GM23338 (cell line): ENCODE measurements at regions not wholly inside any gene's neighbourhood (a gene's known extent, or its start where the extent isn't known, plus 50 kb on each side); places are given as distances from the start of the nearest gene placed in this dataset.

Experiments
- ATAC-seq: fragments of 200-7000 bp; cut with Tn5 transposase; 3 replicates; pipeline ENCODE4 v1.9.1; 2020
- DNase-seq: peaks from one replicate; pipeline ENCODE4 v3.0.0-alpha.2; 2015; ENCODE audit warnings: low spot score
- H2AFZ ChIP-seq: fragments of 200-600 bp; sonication (generic); 2 replicates; pipeline ENCODE4 v1.8.0; 2016; ENCODE audit warnings: antibody characterized with exemption, mild to moderate bottlenecking, moderate library complexity
- H3F3A ChIP-seq: fragments of 200-600 bp; sonication (generic); replicated peaks from 2 replicates; pipeline ENCODE4 v1.8.0; 2017; ENCODE audit warnings: antibody characterized with exemption, mixed run types, low read depth
- H3K27ac ChIP-seq: fragments of 200-600 bp; sonication (generic); 2 replicates; pipeline ENCODE4 v1.6.1; 2016; ENCODE audit warnings: low read depth
- H3K27me3 ChIP-seq: fragments of 200-600 bp; sonication (generic); 2 replicates; pipeline ENCODE4 v1.8.0; 2016; ENCODE audit warnings: mild to moderate bottlenecking, mixed run types, moderate library complexity; ENCODE audit not compliant: insufficient read depth
- H3K36me3 ChIP-seq: fragments of 200-600 bp; sonication (generic); 2 replicates; pipeline ENCODE4 v1.8.0; 2016; ENCODE audit warnings: mild to moderate bottlenecking; ENCODE audit not compliant: insufficient read depth
- H3K4me1 ChIP-seq: fragments of 200-600 bp; sonication (generic); 2 replicates; pipeline ENCODE4 v1.8.0; 2016; ENCODE audit warnings: mild to moderate bottlenecking, moderate library complexity; ENCODE audit not compliant: insufficient read depth
- H3K4me2 ChIP-seq: fragments of 200-600 bp; sonication (generic); 2 replicates; pipeline ENCODE4 v1.7.1; 2017; ENCODE audit warnings: mixed run types
- H3K4me3 ChIP-seq: fragments of 200-600 bp; sonication (generic); 2 replicates; pipeline ENCODE4 v1.6.1; 2016; ENCODE audit warnings: mixed run types
- H3K79me2 ChIP-seq: fragments of 200-600 bp; sonication (generic); replicated peaks from 2 replicates; pipeline ENCODE4 v1.8.0; 2017; ENCODE audit warnings: mild to moderate bottlenecking; ENCODE audit not compliant: insufficient read depth
- H3K9me2 ChIP-seq: fragments of 200-600 bp; sonication (generic); 2 replicates; pipeline ENCODE4 v1.8.0; 2017; ENCODE audit not compliant: insufficient read depth
- H4K20me1 ChIP-seq: fragments of 200-600 bp; sonication (generic); replicated peaks from 2 replicates; pipeline ENCODE4 v1.8.0; 2017; ENCODE audit warnings: mild to moderate bottlenecking; ENCODE audit not compliant: insufficient read depth
- H3K27ac Mint-ChIP-seq: 2 replicates; pipeline ENCODE4 v1.8.0; 2020; ENCODE audit warnings: inconsistent platforms, mild to moderate bottlenecking, moderate library complexity, mixed read lengths
- H3K27me3 Mint-ChIP-seq: 3 replicates; pipeline ENCODE4 v1.8.0; 2022; ENCODE audit warnings: low read depth, mild to moderate bottlenecking, moderate library complexity, mixed read lengths, inconsistent platforms; ENCODE audit not compliant: insufficient read depth, poor library complexity
- H3K36me3 Mint-ChIP-seq: 3 replicates; pipeline ENCODE4 v1.8.0; 2021; ENCODE audit warnings: low read depth, mild to moderate bottlenecking, inconsistent platforms, moderate library complexity, mixed read lengths
- H3K4me1 Mint-ChIP-seq: 3 replicates; pipeline ENCODE4 v1.8.0; 2020; ENCODE audit warnings: mild to moderate bottlenecking, inconsistent platforms, mixed read lengths
- H3K4me3 Mint-ChIP-seq: 3 replicates; pipeline ENCODE4 v1.8.0; 2021; ENCODE audit warnings: moderate library complexity, mild to moderate bottlenecking, inconsistent platforms, mixed read lengths
- H3K9me3 Mint-ChIP-seq: 3 replicates; pipeline ENCODE4 v1.8.0; 2020; ENCODE audit warnings: moderate library complexity, mild to moderate bottlenecking, inconsistent platforms, mixed read lengths
- EZH2phosphoT487 ChIP-seq: fragments of 200-600 bp; sonication (generic); IDR thresholded peaks from one replicate; pipeline ENCODE4 v1.8.1; 2018; ENCODE audit warnings: antibody characterized with exemption; ENCODE audit not compliant: unreplicated experiment
- JUNB ChIP-seq: IDR thresholded peaks from one replicate; pipeline ENCODE4 v1.6.1; 2016; ENCODE audit warnings: antibody characterized with exemption; ENCODE audit not compliant: unreplicated experiment
- ZNF331 ChIP-seq: fragments of 250-450 bp; sonication (Bioruptor Pico); IDR thresholded peaks from 2 replicates; pipeline ENCODE4 v1.5.0; 2020; ENCODE audit warnings: low read depth, mild to moderate bottlenecking, moderate library complexity
- TF ChIP-seq, protein P1 (sequence below): fragments of 250-450 bp; sonication (Bioruptor Pico); IDR thresholded peaks from 2 replicates; pipeline ENCODE4 v1.5.0; 2020; ENCODE audit warnings: mild to moderate bottlenecking, moderate library complexity
- TF ChIP-seq, protein P2 (sequence below): IDR thresholded peaks from one replicate; pipeline ENCODE4 v1.6.1; 2018; ENCODE audit warnings: antibody characterized with exemption; ENCODE audit not compliant: unreplicated experiment
- TF ChIP-seq, protein P3 (sequence below): IDR thresholded peaks from 2 replicates; pipeline ENCODE4 v1.6.1; 2016; ENCODE audit warnings: antibody characterized with exemption

DNA sequence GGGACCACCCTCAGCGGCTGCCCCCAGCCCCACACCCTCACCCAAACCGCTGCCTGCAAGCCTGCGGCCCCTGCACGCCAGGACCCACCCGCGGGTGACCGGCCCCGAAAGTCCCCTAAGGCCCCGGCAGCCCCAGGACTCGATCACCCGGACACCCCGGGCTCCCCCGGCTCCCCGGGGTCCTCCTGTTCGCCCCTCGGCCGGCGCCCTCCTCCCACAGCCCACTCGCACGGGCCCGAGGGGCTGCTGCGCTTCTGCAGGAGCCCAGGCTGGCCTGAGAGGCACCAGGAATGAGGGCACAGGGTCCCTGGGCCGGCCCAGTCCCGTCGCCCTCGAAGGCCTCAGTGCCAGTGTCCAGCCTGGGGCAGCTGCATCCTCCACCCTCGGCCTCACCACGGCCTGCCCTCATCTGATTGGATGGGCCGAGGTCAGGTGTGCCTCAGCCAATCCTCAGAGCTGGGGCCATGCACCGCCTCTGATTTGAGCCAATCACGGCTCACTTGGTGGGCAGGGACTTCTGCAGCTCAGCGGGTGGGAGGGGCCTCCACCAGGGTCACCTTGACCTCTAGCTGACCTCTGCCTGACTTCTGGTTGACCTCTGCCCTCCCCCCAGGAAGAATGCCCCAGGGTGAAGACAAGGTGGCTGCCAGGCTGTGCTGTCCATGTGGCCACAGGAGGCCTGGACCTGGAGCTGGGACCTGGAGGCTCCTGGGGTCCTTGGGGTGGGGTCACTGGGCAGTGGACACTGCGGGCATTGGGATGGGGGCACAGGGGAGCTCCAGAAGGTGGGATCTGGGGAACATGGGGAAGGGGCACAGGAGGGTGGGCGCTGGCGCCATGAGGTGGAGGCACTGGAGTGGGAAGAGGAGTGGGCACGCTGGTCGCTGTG lies 97.6 kb upstream of the NKX1-1 start (continued):
- TF ChIP-seq, protein P1, sequence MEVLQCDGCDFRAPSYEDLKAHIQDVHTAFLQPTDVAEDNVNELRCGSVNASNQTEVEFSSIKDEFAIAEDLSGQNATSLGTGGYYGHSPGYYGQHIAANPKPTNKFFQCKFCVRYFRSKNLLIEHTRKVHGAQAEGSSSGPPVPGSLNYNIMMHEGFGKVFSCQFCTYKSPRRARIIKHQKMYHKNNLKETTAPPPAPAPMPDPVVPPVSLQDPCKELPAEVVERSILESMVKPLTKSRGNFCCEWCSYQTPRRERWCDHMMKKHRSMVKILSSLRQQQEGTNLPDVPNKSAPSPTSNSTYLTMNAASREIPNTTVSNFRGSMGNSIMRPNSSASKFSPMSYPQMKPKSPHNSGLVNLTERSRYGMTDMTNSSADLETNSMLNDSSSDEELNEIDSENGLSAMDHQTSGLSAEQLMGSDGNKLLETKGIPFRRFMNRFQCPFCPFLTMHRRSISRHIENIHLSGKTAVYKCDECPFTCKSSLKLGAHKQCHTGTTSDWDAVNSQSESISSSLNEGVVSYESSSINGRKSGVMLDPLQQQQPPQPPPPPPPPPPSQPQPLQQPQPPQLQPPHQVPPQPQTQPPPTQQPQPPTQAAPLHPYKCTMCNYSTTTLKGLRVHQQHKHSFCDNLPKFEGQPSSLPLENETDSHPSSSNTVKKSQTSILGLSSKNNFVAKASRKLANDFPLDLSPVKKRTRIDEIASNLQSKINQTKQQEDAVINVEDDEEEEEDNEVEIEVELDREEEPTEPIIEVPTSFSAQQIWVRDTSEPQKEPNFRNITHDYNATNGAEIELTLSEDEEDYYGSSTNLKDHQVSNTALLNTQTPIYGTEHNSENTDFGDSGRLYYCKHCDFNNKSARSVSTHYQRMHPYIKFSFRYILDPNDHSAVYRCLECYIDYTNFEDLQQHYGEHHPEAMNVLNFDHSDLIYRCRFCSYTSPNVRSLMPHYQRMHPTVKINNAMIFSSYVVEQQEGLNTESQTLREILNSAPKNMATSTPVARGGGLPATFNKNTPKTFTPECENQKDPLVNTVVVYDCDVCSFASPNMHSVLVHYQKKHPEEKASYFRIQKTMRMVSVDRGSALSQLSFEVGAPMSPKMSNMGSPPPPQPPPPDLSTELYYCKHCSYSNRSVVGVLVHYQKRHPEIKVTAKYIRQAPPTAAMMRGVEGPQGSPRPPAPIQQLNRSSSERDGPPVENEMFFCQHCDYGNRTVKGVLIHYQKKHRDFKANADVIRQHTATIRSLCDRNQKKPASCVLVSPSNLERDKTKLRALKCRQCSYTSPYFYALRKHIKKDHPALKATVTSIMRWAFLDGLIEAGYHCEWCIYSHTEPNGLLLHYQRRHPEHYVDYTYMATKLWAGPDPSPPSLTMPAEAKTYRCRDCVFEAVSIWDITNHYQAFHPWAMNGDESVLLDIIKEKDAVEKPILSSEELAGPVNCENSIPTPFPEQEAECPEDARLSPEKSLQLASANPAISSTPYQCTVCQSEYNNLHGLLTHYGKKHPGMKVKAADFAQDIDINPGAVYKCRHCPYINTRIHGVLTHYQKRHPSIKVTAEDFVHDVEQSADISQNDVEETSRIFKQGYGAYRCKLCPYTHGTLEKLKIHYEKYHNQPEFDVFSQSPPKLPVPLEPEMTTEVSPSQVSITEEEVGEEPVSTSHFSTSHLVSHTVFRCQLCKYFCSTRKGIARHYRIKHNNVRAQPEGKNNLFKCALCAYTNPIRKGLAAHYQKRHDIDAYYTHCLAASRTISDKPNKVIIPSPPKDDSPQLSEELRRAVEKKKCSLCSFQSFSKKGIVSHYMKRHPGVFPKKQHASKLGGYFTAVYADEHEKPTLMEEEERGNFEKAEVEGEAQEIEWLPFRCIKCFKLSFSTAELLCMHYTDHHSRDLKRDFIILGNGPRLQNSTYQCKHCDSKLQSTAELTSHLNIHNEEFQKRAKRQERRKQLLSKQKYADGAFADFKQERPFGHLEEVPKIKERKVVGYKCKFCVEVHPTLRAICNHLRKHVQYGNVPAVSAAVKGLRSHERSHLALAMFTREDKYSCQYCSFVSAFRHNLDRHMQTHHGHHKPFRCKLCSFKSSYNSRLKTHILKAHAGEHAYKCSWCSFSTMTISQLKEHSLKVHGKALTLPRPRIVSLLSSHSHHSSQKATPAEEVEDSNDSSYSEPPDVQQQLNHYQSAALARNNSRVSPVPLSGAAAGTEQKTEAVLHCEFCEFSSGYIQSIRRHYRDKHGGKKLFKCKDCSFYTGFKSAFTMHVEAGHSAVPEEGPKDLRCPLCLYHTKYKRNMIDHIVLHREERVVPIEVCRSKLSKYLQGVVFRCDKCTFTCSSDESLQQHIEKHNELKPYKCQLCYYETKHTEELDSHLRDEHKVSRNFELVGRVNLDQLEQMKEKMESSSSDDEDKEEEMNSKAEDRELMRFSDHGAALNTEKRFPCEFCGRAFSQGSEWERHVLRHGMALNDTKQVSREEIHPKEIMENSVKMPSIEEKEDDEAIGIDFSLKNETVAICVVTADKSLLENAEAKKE (CRISPR knock-in tag): no peak
- TF ChIP-seq, protein P2, sequence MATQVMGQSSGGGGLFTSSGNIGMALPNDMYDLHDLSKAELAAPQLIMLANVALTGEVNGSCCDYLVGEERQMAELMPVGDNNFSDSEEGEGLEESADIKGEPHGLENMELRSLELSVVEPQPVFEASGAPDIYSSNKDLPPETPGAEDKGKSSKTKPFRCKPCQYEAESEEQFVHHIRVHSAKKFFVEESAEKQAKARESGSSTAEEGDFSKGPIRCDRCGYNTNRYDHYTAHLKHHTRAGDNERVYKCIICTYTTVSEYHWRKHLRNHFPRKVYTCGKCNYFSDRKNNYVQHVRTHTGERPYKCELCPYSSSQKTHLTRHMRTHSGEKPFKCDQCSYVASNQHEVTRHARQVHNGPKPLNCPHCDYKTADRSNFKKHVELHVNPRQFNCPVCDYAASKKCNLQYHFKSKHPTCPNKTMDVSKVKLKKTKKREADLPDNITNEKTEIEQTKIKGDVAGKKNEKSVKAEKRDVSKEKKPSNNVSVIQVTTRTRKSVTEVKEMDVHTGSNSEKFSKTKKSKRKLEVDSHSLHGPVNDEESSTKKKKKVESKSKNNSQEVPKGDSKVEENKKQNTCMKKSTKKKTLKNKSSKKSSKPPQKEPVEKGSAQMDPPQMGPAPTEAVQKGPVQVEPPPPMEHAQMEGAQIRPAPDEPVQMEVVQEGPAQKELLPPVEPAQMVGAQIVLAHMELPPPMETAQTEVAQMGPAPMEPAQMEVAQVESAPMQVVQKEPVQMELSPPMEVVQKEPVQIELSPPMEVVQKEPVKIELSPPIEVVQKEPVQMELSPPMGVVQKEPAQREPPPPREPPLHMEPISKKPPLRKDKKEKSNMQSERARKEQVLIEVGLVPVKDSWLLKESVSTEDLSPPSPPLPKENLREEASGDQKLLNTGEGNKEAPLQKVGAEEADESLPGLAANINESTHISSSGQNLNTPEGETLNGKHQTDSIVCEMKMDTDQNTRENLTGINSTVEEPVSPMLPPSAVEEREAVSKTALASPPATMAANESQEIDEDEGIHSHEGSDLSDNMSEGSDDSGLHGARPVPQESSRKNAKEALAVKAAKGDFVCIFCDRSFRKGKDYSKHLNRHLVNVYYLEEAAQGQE: no peak
- TF ChIP-seq EZH2phosphoT487 (no peak), JUNB (no peak)

DNA sequence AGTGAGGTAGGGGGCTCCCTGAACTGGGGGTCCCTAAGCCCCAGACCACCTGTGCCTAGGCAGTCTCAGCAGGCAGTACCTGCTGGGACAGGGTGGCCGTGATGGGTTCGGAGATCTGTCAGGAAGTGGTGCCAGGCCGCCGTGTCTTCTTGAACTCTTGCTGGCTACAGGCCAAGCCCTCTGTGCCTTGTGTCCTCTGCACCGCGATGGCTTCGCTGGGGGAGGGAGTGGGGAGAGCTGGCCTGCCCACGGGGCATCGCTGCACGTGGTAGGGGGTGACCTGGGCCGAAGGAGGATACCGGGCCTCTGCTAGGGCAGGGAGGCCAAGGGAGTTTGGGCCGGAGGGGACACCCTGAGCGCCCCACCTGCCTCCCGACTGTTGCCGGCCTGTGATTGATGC lies 96.7 kb upstream of the NKX1-1 start:
- ATAC-seq: no peak
- H3K4me3 ChIP-seq: no peak overlapping the region
- H3K4me1 ChIP-seq: no peaks in the 10 kb centered on the region
- Mint-ChIP-seq H3K4me3 (no peak overlapping the region), H3K36me3 (no peaks in the 10 kb centered on the region), H3K27me3 (peaks cover 7% of the 10 kb centered on the region), H3K27ac (no peak overlapping the region), H3K9me3 (no peaks in the 10 kb centered on the region), H3K4me1 (peaks cover 7% of the 10 kb centered on the region)
- H3F3A ChIP-seq: no peaks in the 10 kb centered on the region
- no peak for DNase-seq
- no peaks in the 10 kb centered on the region for H3K36me3 ChIP-seq
- no peaks in the 10 kb centered on the region for H3K9me2 ChIP-seq
- no peaks in the 10 kb centered on the region for H3K27me3 ChIP-seq
- H3K4me2 ChIP-seq: no peak overlapping the region
- no peaks in the 10 kb centered on the region for H4K20me1 ChIP-seq
- H3K79me2 ChIP-seq: no peaks in the 10 kb centered on the region
- no peak overlapping the region for H3K27ac ChIP-seq
- no peak overlapping the region for H2AFZ ChIP-seq
- TF ChIP-seq JUNB: no peak
- TF ChIP-seq ZNF331 (CRISPR knock-in tag): no peak
- TF ChIP-seq, protein P3, sequence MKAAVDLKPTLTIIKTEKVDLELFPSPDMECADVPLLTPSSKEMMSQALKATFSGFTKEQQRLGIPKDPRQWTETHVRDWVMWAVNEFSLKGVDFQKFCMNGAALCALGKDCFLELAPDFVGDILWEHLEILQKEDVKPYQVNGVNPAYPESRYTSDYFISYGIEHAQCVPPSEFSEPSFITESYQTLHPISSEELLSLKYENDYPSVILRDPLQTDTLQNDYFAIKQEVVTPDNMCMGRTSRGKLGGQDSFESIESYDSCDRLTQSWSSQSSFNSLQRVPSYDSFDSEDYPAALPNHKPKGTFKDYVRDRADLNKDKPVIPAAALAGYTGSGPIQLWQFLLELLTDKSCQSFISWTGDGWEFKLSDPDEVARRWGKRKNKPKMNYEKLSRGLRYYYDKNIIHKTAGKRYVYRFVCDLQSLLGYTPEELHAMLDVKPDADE: no peak
